K562 (cell line): ENCODE measurements at regions not wholly inside any gene's neighbourhood (a gene's known extent, or its start where the extent isn't known, plus 50 kb on each side); places are given as distances from the start of the nearest gene placed in this dataset.

Source experiments
- ATAC-seq: fragments of 200-7000 bp; cut with Tn5 transposase; 3 replicates; pipeline ENCODE4 v1.9.1; 2020; ENCODE audit warnings: moderate library complexity
- BruUV-seq: library from RNA; stranded (reverse); fragments of 400-500 nt; replicated peaks from 2 replicates; lab custom pipeline; 2021; lab: Mats Ljungman, UMichigan
- CTCF ChIA-PET: fragments of 300-600 bp; formaldehyde crosslinking; extraction: SDS; loops from one replicate; lab custom pipeline; 2021; ENCODE audit warnings: low intra/inter-chr PET ratio; lab: Yijun Ruan, JAX
- POLR2A ChIA-PET: fragments of 300-600, 350-650 bp; sonication (Branson Sonifier 250); formaldehyde crosslinking; extraction: SDS; loops from one replicate; lab custom pipeline; 2021; ENCODE audit warnings: antibody characterized with exemption, inconsistent platforms; lab: Yijun Ruan, JAX
- DNase-seq, 4 experiments: peaks; one replicate each; pipeline versions ENCODE4 v3.0.0 to v3.0.0-alpha.2; 2011 to 2018; ENCODE audit warnings: low spot score in 3 of 4, mixed read lengths in 3 of 4; ENCODE audit errors: extremely low read depth in 1 of 4
- FAIRE-seq: peaks from 2 replicates; lab custom pipeline; 2011; peaks lifted over from hg19 to GRCh38; lab: Jason Lieb, UNC
- H2AFZ ChIP-seq: 2 replicates; pipeline ENCODE4 v1.6.0; 2011; ENCODE audit warnings: low read depth, low read length, control low read depth, inconsistent platforms
- H3K27ac ChIP-seq: fragments of 200-600 bp; 3 replicates; pipeline ENCODE4 v1.8.0; 2011; ENCODE audit warnings: low read depth, mild to moderate bottlenecking, control low read depth, inconsistent platforms, low read length, moderate library complexity, mixed read lengths; ENCODE audit errors: extremely low read depth
- H3K27me3 ChIP-seq, 2 experiments: fragments of 300-600 bp in 1 of 2; 2 replicates in 1 of 2; 3 replicates in 1 of 2; pipeline versions ENCODE4 v1.6.0 to v1.8.0; 2011; ENCODE audit warnings: inconsistent platforms in 2 of 2, low read length in 2 of 2, mild to moderate bottlenecking in 1 of 2, mixed read lengths in 1 of 2, moderate library complexity in 1 of 2; ENCODE audit not compliant: control insufficient read depth in 2 of 2, insufficient read depth in 2 of 2
- H3K36me3 ChIP-seq: fragments of 300-600 bp; 3 replicates; pipeline ENCODE4 v1.8.0; 2011; ENCODE audit warnings: mild to moderate bottlenecking, low read length, inconsistent platforms; ENCODE audit not compliant: control insufficient read depth, insufficient read depth
- H3K4me1 ChIP-seq, 2 experiments: fragments of 200-600 bp in 1 of 2; replicated peaks in 1 of 2; 2 replicates in 1 of 2; 3 replicates in 1 of 2; pipeline versions ENCODE4 v1.5.1 to v1.8.0; 2011; ENCODE audit warnings: inconsistent platforms in 2 of 2, low read length in 2 of 2, mild to moderate bottlenecking in 1 of 2, mixed read lengths in 1 of 2, moderate library complexity in 1 of 2; ENCODE audit not compliant: control insufficient read depth in 2 of 2, insufficient read depth in 2 of 2
- H3K4me2 ChIP-seq: 2 replicates; pipeline ENCODE4 v1.6.1; 2011; ENCODE audit warnings: low read length, control low read depth, inconsistent platforms, mixed read lengths; ENCODE audit not compliant: insufficient read depth
- H3K4me3 ChIP-seq: fragments of 200-600 bp; sonication (generic), shearing (Covaris generic); 2 replicates; pipeline ENCODE4 v1.5.1; 2016; ENCODE audit warnings: control low read depth, inconsistent platforms
- H3K79me2 ChIP-seq: fragments of 200-600 bp; 3 replicates; pipeline ENCODE4 v1.8.0; 2011; ENCODE audit warnings: low read length, inconsistent platforms; ENCODE audit not compliant: control insufficient read depth, insufficient read depth
- H3K9ac ChIP-seq, 2 experiments: 2 replicates each; pipeline versions ENCODE4 v1.6.0 to v1.6.1; 2011; ENCODE audit warnings: low read depth in 2 of 2, low read length in 2 of 2, control low read depth in 1 of 2, inconsistent platforms in 1 of 2, mild to moderate bottlenecking in 1 of 2, mixed read lengths in 1 of 2; ENCODE audit not compliant: insufficient read depth in 1 of 2
- H3K9me1 ChIP-seq: one replicate; pipeline ENCODE4 v1.6.0; 2011; ENCODE audit warnings: inconsistent platforms, mild to moderate bottlenecking, low read length, moderate library complexity; ENCODE audit not compliant: control insufficient read depth, insufficient read depth
- H3K9me3 ChIP-seq: replicated peaks from 2 replicates; pipeline ENCODE4 v1.5.1; 2011; ENCODE audit warnings: low read depth, low read length, inconsistent platforms; ENCODE audit not compliant: control insufficient read depth, insufficient read depth
- H4K20me1 ChIP-seq: replicated peaks from 2 replicates; pipeline ENCODE4 v1.6.1; 2011; ENCODE audit warnings: low read length, inconsistent platforms, mixed read lengths; ENCODE audit not compliant: control insufficient read depth, insufficient read depth
- FUS ChIP-seq: fragments of 200-400 bp; formaldehyde crosslinking; optimal IDR thresholded peaks from 2 replicates; pipeline ENCODE3; 2017; ENCODE audit warnings: low read depth, low read length
- HCFC1 ChIP-seq: IDR thresholded peaks from 2 replicates; pipeline ENCODE4 v1.6.1; 2012; ENCODE audit warnings: low read depth, low read length, improper control_type of control experiment
- JUNB ChIP-seq: fragments of 450-650 bp; formaldehyde crosslinking; conservative IDR thresholded peaks from 2 replicates; pipeline ENCODE4 v1.4.0; 2020; ENCODE audit warnings: mild to moderate bottlenecking
- NCOA6 ChIP-seq: fragments of 450-650 bp; IDR thresholded peaks from 2 replicates; pipeline ENCODE4 v1.6.1; 2017; ENCODE audit warnings: mild to moderate bottlenecking
- NFATC3 ChIP-seq: fragments of 450-650 bp; IDR thresholded peaks from 2 replicates; pipeline ENCODE4 v1.6.1; 2017; ENCODE audit warnings: mild to moderate bottlenecking
- PTBP1 ChIP-seq: fragments of 200-400 bp; formaldehyde crosslinking; IDR thresholded peaks from 2 replicates; pipeline ENCODE4 v1.6.1; 2017; ENCODE audit warnings: low read depth, low read length
- SP2 ChIP-seq: IDR thresholded peaks from 2 replicates; pipeline ENCODE4 v1.6.1; 2011; ENCODE audit warnings: mild to moderate bottlenecking, low read depth, low read length, moderate library complexity; ENCODE audit not compliant: poor library complexity, severe bottlenecking; ENCODE audit errors: extremely low read depth
- WGBS: fragments of 100-300 bp; shearing (Covaris generic); methylation state at CpG from one replicate; pipeline ENCODE4 v1.1.6; 2016; ENCODE audit warnings: low coverage, mixed read lengths; ENCODE audit not compliant: insufficient coverage; ENCODE audit errors: missing lambda C conversion rate; 5-methylcytosine and 5-hydroxymethylcytosine counted together
- in situ Hi-C: fragments of 300-500 bp; cut with MboI; formaldehyde crosslinking; loops from 4 replicates; pipeline ENCODE4 v1.15.0; 2018; ENCODE audit warnings: inconsistent platforms, mixed read lengths
- intact Hi-C: fragments of 100-400 bp; cut with micrococcal nuclease; formaldehyde crosslinking; loops from 2 replicates; pipeline ENCODE4 v1.14.2; 2022
- TF ChIP-seq, protein P1 (sequence below): fragments of 250-450 bp; sonication (Bioruptor Pico); IDR thresholded peaks from 2 replicates; pipeline ENCODE4 v1.5.0; 2021
- TF ChIP-seq, protein P2 (sequence below): fragments of 200-800 bp; sonication (Bioruptor generic); IDR thresholded peaks from 2 replicates; pipeline ENCODE4 v1.6.1; 2016; ENCODE audit warnings: missing genetic modification characterization, missing compliant biosample characterization
- TF ChIP-seq, protein P3 (sequence below): fragments of 250-450 bp; sonication (Bioruptor Pico); IDR thresholded peaks from 2 replicates; pipeline ENCODE4 v1.8.0; 2022; ENCODE audit warnings: inconsistent platforms
- TF ChIP-seq, protein P4 (sequence below): fragments of 200-800 bp; sonication (Bioruptor generic); IDR thresholded peaks from 2 replicates; pipeline ENCODE4 v1.6.1; 2017; ENCODE audit warnings: missing genetic modification characterization, missing compliant biosample characterization
- TF ChIP-seq, protein P5 (sequence below): fragments of 450-650 bp; IDR thresholded peaks from 2 replicates; pipeline ENCODE4 v1.7.0; 2016; ENCODE audit warnings: borderline replicate concordance

DNA sequence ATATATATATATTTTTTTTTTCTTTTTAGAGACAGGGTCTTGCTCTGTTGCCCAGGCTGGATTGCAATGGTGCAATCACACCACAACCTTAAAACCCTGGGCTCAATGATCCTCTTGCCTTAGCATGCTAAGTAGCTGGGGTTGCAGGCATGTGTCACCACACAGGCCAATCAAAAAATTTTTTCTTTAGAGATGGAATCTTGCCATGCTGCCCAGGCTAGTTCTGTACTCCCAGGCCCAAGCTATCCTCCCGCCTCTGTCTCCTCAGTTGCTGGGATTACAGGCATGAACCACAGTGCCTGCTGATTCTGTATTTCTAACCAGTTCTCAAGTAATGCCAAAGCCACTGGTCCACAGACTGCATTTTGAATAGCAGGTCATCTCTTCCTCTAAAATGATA is 291.3 kb upstream of the ZPLD1 start:
- H4K20me1 ChIP-seq: no peaks in the 10 kb centered on the region
- in situ Hi-C loops: no loop called here
- CTCF ChIA-PET: no interaction called here
- H3K4me1 ChIP-seq: no peaks in the 10 kb centered on the region
- no peak overlapping the region for H3K9ac ChIP-seq
- H3K9me3 ChIP-seq: no peaks in the 10 kb centered on the region
- BruUV-seq: no TSS peak
- H3K9me1 ChIP-seq: no peaks in the 10 kb centered on the region
- POLR2A ChIA-PET: no interaction called here
- H3K27ac ChIP-seq: no peak overlapping the region
- no peaks in the 10 kb centered on the region for H3K79me2 ChIP-seq
- intact Hi-C loops: no loop called here
- DNase-seq: no peak
- H3K4me3 ChIP-seq: no peak overlapping the region
- no peaks in the 10 kb centered on the region for H3K27me3 ChIP-seq
- H3K36me3 ChIP-seq: no peaks in the 10 kb centered on the region
- 0% methylated on average over 1 of the region's 1 CpG for WGBS
- no peak overlapping the region for H2AFZ ChIP-seq
- FAIRE-seq: no peak
- no peak overlapping the region for H3K4me2 ChIP-seq
- no peak for ATAC-seq
- TF ChIP-seq, protein P1, sequence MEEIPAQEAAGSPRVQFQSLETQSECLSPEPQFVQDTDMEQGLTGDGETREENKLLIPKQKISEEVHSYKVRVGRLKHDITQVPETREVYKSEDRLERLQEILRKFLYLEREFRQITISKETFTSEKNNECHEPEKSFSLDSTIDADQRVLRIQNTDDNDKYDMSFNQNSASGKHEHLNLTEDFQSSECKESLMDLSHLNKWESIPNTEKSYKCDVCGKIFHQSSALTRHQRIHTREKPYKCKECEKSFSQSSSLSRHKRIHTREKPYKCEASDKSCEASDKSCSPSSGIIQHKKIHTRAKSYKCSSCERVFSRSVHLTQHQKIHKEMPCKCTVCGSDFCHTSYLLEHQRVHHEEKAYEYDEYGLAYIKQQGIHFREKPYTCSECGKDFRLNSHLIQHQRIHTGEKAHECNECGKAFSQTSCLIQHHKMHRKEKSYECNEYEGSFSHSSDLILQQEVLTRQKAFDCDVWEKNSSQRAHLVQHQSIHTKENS: no peak
- TF ChIP-seq NFATC3 (no peak), SP2 (no peak), FUS (no peak), JUNB (CRISPR knock-in tag) (no peak), NCOA6 (no peak), PTBP1 (no peak), HCFC1 (no peak)
- TF ChIP-seq, protein P2, sequence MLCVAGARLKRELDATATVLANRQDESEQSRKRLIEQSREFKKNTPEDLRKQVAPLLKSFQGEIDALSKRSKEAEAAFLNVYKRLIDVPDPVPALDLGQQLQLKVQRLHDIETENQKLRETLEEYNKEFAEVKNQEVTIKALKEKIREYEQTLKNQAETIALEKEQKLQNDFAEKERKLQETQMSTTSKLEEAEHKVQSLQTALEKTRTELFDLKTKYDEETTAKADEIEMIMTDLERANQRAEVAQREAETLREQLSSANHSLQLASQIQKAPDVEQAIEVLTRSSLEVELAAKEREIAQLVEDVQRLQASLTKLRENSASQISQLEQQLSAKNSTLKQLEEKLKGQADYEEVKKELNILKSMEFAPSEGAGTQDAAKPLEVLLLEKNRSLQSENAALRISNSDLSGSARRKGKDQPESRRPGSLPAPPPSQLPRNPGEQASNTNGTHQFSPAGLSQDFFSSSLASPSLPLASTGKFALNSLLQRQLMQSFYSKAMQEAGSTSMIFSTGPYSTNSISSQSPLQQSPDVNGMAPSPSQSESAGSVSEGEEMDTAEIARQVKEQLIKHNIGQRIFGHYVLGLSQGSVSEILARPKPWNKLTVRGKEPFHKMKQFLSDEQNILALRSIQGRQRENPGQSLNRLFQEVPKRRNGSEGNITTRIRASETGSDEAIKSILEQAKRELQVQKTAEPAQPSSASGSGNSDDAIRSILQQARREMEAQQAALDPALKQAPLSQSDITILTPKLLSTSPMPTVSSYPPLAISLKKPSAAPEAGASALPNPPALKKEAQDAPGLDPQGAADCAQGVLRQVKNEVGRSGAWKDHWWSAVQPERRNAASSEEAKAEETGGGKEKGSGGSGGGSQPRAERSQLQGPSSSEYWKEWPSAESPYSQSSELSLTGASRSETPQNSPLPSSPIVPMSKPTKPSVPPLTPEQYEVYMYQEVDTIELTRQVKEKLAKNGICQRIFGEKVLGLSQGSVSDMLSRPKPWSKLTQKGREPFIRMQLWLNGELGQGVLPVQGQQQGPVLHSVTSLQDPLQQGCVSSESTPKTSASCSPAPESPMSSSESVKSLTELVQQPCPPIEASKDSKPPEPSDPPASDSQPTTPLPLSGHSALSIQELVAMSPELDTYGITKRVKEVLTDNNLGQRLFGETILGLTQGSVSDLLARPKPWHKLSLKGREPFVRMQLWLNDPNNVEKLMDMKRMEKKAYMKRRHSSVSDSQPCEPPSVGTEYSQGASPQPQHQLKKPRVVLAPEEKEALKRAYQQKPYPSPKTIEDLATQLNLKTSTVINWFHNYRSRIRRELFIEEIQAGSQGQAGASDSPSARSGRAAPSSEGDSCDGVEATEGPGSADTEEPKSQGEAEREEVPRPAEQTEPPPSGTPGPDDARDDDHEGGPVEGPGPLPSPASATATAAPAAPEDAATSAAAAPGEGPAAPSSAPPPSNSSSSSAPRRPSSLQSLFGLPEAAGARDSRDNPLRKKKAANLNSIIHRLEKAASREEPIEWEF (CRISPR knock-in tag): no peak
- TF ChIP-seq, protein P3, sequence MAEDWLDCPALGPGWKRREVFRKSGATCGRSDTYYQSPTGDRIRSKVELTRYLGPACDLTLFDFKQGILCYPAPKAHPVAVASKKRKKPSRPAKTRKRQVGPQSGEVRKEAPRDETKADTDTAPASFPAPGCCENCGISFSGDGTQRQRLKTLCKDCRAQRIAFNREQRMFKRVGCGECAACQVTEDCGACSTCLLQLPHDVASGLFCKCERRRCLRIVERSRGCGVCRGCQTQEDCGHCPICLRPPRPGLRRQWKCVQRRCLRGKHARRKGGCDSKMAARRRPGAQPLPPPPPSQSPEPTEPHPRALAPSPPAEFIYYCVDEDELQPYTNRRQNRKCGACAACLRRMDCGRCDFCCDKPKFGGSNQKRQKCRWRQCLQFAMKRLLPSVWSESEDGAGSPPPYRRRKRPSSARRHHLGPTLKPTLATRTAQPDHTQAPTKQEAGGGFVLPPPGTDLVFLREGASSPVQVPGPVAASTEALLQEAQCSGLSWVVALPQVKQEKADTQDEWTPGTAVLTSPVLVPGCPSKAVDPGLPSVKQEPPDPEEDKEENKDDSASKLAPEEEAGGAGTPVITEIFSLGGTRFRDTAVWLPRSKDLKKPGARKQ (CRISPR knock-in tag): no peak
- TF ChIP-seq, protein P4, sequence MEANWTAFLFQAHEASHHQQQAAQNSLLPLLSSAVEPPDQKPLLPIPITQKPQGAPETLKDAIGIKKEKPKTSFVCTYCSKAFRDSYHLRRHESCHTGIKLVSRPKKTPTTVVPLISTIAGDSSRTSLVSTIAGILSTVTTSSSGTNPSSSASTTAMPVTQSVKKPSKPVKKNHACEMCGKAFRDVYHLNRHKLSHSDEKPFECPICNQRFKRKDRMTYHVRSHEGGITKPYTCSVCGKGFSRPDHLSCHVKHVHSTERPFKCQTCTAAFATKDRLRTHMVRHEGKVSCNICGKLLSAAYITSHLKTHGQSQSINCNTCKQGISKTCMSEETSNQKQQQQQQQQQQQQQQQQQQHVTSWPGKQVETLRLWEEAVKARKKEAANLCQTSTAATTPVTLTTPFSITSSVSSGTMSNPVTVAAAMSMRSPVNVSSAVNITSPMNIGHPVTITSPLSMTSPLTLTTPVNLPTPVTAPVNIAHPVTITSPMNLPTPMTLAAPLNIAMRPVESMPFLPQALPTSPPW (CRISPR knock-in tag): no peak
- TF ChIP-seq, protein P5, sequence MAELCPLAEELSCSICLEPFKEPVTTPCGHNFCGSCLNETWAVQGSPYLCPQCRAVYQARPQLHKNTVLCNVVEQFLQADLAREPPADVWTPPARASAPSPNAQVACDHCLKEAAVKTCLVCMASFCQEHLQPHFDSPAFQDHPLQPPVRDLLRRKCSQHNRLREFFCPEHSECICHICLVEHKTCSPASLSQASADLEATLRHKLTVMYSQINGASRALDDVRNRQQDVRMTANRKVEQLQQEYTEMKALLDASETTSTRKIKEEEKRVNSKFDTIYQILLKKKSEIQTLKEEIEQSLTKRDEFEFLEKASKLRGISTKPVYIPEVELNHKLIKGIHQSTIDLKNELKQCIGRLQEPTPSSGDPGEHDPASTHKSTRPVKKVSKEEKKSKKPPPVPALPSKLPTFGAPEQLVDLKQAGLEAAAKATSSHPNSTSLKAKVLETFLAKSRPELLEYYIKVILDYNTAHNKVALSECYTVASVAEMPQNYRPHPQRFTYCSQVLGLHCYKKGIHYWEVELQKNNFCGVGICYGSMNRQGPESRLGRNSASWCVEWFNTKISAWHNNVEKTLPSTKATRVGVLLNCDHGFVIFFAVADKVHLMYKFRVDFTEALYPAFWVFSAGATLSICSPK: no peak
